Right atrium auricular region (tissue), 2 donors: ENCODE measurements at regions not wholly inside any gene's neighbourhood (a gene's known extent, or its start where the extent isn't known, plus 50 kb on each side); places are given as distances from the start of the nearest gene placed in this dataset.

Source experiments
- DNase-seq: peaks from one replicate; pipeline ENCODE4 v3.0.0-alpha.2; 2019; ENCODE audit warnings: low spot score
- H3K27ac ChIP-seq, 2 donors: fragments of 200-600 bp; sonication (generic); 1 replicate in 1 of 2; 2 replicates in 1 of 2; pipeline ENCODE4 v1.5.1; 2016 to 2019
- H3K27me3 ChIP-seq, 2 donors: fragments of 200-600 bp; sonication (generic); one replicate each; pipeline versions ENCODE4 v1.5.1 to v1.6.0; 2017 to 2019
- H3K36me3 ChIP-seq: fragments of 200-600 bp; sonication (generic); one replicate; pipeline ENCODE4 v1.5.1; 2016
- H3K4me1 ChIP-seq, 2 donors: fragments of 200-600 bp; sonication (generic); one replicate each; pipeline versions ENCODE4 v1.5.1 to v1.6.0; 2017 to 2019
- H3K4me3 ChIP-seq, 2 donors: fragments of 200-600 bp; sonication (generic); 1 replicate in 1 of 2; 2 replicates in 1 of 2; pipeline ENCODE4 v1.5.1; 2017 to 2019; ENCODE audit warnings: mild to moderate bottlenecking in 1 of 2, moderate library complexity in 1 of 2
- H3K9me3 ChIP-seq, 2 donors: fragments of 200-600 bp; sonication (generic); one replicate each; pipeline ENCODE4 v1.5.1; 2019
- CTCF ChIP-seq, 2 donors: fragments of 200-600 bp; sonication (generic); IDR thresholded peaks; one replicate each; pipeline ENCODE4 v1.5.1; 2019; ENCODE audit warnings: antibody characterized with exemption in 2 of 2

GRCh38 chr2:40646642-40647041 is 194.8 kb upstream of the SLC8A1 start:
- Histone ChIP-seq H3K27ac (no peak overlapping the region), H3K4me3 (no peak overlapping the region), H3K27me3 (no peaks in the 10 kb centered on the region), H3K36me3 (no peaks in the 10 kb centered on the region), H3K4me1 (no peaks in the 10 kb centered on the region), H3K9me3 (no peaks in the 10 kb centered on the region)
- TF ChIP-seq CTCF (IDR thresholded peaks at IDR 0.05) = no peak
- DNase-seq = no peak

GRCh38 chr2:40652155-40652554 is 200.3 kb upstream of the SLC8A1 start:
- no peaks in the 10 kb centered on the region for H3K36me3 ChIP-seq
- H3K27me3 ChIP-seq = no peaks in the 10 kb centered on the region
- TF ChIP-seq CTCF (IDR thresholded peaks at IDR 0.05) = no peak
- no peak overlapping the region for H3K27ac ChIP-seq
- H3K4me3 ChIP-seq = no peak overlapping the region
- no peak for DNase-seq
- H3K4me1 ChIP-seq = no peaks in the 10 kb centered on the region
- no peaks in the 10 kb centered on the region for H3K9me3 ChIP-seq

- Histone ChIP-seq H3K9me3 (no peaks in the 10 kb centered on the region), H3K27ac (no peak overlapping the region), H3K4me1 (no peaks in the 10 kb centered on the region), H3K4me3 (no peak overlapping the region), H3K36me3 (no peaks in the 10 kb centered on the region), H3K27me3 (no peaks in the 10 kb centered on the region)
- no peak for DNase-seq
- no peak for TF ChIP-seq CTCF (IDR thresholded peaks at IDR 0.05)
Observed at GRCh38 chr2:40653829-40654228, 201.9 kb upstream of the SLC8A1 start.

- Histone ChIP-seq H3K27me3 (no peaks in the 10 kb centered on the region), H3K4me1 (no peaks in the 10 kb centered on the region), H3K4me3 (no peak overlapping the region), H3K27ac (no peak overlapping the region), H3K9me3 (no peaks in the 10 kb centered on the region), H3K36me3 (no peaks in the 10 kb centered on the region)
- DNase-seq = no peak
- TF ChIP-seq CTCF (IDR thresholded peaks at IDR 0.05) = no peak
Observed at GRCh38 chr2:40654346-40654745, 202.5 kb upstream of the SLC8A1 start.

- no peak for DNase-seq
- Histone ChIP-seq H3K4me3 (no peak overlapping the region), H3K27me3 (no peaks in the 10 kb centered on the region), H3K36me3 (no peaks in the 10 kb centered on the region), H3K27ac (no peak overlapping the region), H3K4me1 (no peaks in the 10 kb centered on the region), H3K9me3 (no peaks in the 10 kb centered on the region)
- no peak for TF ChIP-seq CTCF (IDR thresholded peaks at IDR 0.05)
Observed at GRCh38 chr2:40658941-40659340, 207.1 kb upstream of the SLC8A1 start.

GRCh38 chr2:40665493-40666232 is 213.8 kb upstream of the SLC8A1 start:
- Histone ChIP-seq H3K36me3 (no peaks in the 10 kb centered on the region), H3K4me1 (no peaks in the 10 kb centered on the region), H3K4me3 (no peak overlapping the region), H3K9me3 (no peaks in the 10 kb centered on the region), H3K27me3 (no peaks in the 10 kb centered on the region), H3K27ac (no peak overlapping the region)
- DNase-seq = no peak
- TF ChIP-seq CTCF (IDR thresholded peaks at IDR 0.05) = no peak
